HEK293 (cell line): ENCODE measurements at regions not wholly inside any gene's neighbourhood (a gene's known extent, or its start where the extent isn't known, plus 50 kb on each side); places are given as distances from the start of the nearest gene placed in this dataset.
"Not testable (repeated sequence)": the region's sequence is repeated elsewhere in the genome, so short reads cannot be mapped to it uniquely, and the experiment has no call there.

ENCODE experiments used
- CTCF ChIP-seq: fragments of 450-650 bp; formaldehyde crosslinking; IDR thresholded peaks from 2 replicates; pipeline ENCODE4 v1.5.1; 2016; ENCODE audit warnings: missing biosample characterization, missing genetic modification characterization
- ZNF121 ChIP-seq: fragments of 450-650 bp; formaldehyde crosslinking; IDR thresholded peaks from 2 replicates; pipeline ENCODE4 v1.5.1; 2016; ENCODE audit warnings: missing biosample characterization, missing genetic modification characterization
- ZNF274 ChIP-seq, 2 experiments: fragments of 200-500 bp in 1 of 2; fragments of 450-650 bp in 1 of 2; sonication (Bioruptor generic) in 1 of 2; formaldehyde crosslinking in 1 of 2; IDR thresholded peaks; 2 replicates each; pipeline versions ENCODE4 v1.5.1 to v1.6.1; 2014 to 2016; ENCODE audit warnings: borderline replicate concordance in 1 of 2, inconsistent platforms in 1 of 2, low read length in 1 of 2, missing biosample characterization in 1 of 2, missing genetic modification characterization in 1 of 2
- ZNF302 ChIP-seq: fragments of 450-650 bp; formaldehyde crosslinking; IDR thresholded peaks from 2 replicates; pipeline ENCODE4 v1.5.1; 2016; ENCODE audit warnings: missing biosample characterization, missing genetic modification characterization, low read depth
- ZNF423 ChIP-seq: fragments of 450-650 bp; formaldehyde crosslinking; IDR thresholded peaks from 2 replicates; pipeline ENCODE4 v1.5.1; 2016; ENCODE audit warnings: missing biosample characterization, missing genetic modification characterization
- ZNF548 ChIP-seq: fragments of 450-650 bp; formaldehyde crosslinking; IDR thresholded peaks from 2 replicates; pipeline ENCODE4 v1.5.1; 2016; ENCODE audit warnings: missing biosample characterization, missing genetic modification characterization
- ZNF561 ChIP-seq: fragments of 450-650 bp; IDR thresholded peaks from 2 replicates; pipeline ENCODE4 v1.5.1; 2018; ENCODE audit warnings: missing biosample characterization, missing genetic modification characterization, borderline replicate concordance
- ZNF785 ChIP-seq: fragments of 450-650 bp; formaldehyde crosslinking; IDR thresholded peaks from 2 replicates; pipeline ENCODE4 v1.5.1; 2016; ENCODE audit warnings: missing biosample characterization, missing genetic modification characterization

GRCh38 chr9:66264786-66265185 is 527.8 kb downstream of the FOXD4L4 start:
- TF ChIP-seq CTCF (tag by site-specific recombination); ZNF548 (tag by site-specific recombination); ZNF121 (tag by site-specific recombination); ZNF274 (IDR thresholded peaks at IDR 0.05; ENCODE audit: low read length); ZNF274 (tag by site-specific recombination; IDR thresholded peaks at IDR 0.05; ENCODE audit: borderline replicate concordance); ZNF302 (tag by site-specific recombination); ZNF561 (tag by site-specific recombination); ZNF423 (tag by site-specific recombination); ZNF785 (tag by site-specific recombination): not testable (repeated sequence)
